NCI-H1092 treated with DMSO at 0.1 percent for 48 hours (cell line): ENCODE measurements at regions not wholly inside any gene's neighbourhood (a gene's known extent, or its start where the extent isn't known, plus 50 kb on each side); places are given as distances from the start of the nearest gene placed in this dataset.
"Not testable (repeated sequence)": the region's sequence is repeated elsewhere in the genome, so short reads cannot be mapped to it uniquely, and the experiment has no call there.

Experiments
- DNase-seq: peaks from one replicate; lab custom pipeline; 2025; lab: John Stamatoyannopoulos, UW

DNA sequence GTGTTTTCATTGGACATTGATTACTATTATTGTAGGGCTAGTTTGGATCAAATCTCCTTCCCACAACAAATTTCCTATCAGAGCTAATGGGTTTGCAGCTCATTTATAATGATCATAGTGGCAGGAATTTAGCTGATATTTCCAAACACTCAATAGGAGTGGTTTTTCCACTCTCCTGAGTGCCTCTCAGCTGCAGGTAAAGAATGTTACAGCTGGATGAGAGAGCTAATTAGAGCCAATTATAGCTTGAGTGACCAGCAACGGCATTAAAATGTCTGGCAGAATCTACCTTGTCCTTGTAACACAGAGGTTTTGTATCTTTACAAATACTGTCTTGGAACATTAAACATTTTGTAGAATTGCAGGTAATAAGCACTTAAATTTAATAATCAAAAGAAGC is 602.8 kb upstream of the EPHA5 start:
- DNase-seq, result peak; percentile 81

DNA sequence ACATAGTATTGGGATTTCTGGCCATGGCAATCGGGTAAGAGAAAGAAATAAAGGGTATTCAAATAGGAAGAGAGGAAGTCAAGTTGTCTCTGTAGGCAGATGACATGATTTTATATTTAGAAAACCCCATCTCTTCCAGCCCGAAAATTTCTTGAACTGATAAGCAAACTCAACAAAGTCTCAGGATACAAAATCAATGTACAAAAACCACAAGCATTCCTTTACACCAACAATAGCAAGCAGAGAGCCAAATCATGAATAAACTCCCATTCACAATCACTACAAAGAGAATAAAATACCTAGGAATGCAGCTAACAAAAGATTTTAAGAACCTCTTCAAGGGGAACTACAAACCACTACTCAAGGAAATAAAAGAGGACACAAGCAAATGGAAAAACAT is 600.1 kb upstream of the EPHA5 start:
- not testable (repeated sequence) for DNase-seq

DNA sequence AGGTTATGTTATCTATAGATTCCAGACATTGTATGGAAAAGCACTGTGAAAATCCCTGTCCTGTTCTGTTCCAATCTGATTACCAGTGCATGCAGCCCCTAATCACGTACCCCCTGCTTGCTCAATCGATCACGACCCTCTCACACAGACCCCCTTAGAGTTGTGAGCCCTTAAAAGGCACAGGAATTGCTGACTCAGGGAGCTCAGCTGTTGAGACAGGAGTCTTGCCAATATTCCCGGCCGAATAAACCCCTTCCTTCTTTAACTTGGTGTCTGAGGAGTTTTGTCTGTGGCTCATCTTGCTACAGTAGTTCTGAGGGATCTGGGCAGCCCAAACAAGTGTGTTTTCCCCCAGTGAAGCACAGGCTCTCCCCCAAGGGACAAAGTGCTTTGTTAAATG is 596.3 kb upstream of the EPHA5 start:
- DNase-seq, result not testable (repeated sequence)

DNA sequence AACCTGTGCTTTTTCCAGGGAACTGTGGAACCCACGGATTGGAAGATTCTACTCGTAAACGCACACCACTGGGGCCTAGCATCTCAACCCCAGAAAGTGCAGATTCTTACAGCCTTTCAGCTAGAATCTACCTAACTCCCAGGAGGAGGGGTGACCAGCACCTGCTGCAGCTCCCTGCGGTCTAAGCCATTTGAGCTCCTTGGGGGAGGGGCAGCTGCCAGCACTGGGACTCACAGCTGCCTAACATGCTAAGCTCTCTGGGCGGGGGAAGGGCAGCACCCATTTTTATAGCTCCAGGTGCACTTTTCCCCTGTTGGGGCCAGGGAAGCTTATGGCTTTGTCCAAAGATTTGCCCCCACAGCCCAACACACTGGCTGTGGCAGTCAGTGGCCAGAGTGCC is 595.7 kb upstream of the EPHA5 start:
- no peak for DNase-seq

DNA sequence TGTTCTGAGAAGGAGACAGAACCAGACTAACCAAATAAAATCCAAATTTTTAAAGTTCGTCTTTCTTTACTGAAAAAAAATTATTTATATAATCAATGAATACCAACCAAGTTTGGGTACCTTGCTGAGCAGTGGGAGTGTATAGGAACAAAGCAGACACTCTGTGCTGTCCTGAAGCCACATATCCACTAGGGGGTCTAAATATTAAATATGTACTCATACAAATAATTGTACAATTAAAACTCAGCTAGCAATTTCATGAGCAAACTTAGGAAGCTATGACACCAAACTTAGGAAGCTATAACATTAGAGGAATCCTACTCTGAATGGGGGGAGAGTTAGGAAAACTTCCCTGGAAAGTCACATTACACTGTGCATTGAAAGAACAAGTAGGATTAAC is 582.0 kb upstream of the EPHA5 start:
- DNase-seq, result no peak

DNA sequence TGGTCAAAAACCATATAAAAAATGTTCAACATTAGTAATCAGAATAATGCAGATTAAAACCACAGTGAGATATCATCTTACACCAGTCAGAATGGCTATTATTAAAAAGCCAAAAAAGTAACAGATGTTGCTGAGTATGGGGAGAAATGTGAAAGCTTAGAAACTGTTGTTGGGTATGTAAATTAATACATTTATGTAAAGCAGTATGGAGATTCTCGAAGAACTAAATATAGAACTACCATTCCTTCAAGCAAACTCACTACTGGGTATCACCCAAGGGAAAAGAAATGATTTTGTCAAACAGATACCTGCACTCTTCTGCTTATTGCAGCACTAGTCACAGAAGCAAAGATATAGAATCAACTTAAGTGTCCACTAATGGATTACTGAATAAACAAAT is 576.4 kb upstream of the EPHA5 start:
- no peak for DNase-seq

DNA sequence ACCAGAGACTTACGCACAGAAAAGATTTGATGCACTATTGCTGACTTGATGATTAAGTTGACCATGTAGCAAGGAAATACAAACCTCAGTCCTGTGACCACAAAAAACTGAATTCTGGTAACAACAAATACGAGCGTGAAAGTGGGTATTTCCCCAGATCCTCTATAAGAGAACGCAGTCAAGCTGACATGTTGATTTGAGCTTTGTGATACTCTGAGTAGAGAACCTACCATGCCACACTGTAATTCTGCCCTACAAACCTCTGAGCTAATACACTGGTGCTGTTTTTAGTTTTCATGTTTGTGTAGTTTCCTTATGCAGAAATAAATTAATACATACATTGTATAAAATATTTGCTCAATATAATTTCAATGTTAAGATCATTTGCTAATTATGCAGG is 565.6 kb upstream of the EPHA5 start:
- DNase-seq, result no peak

DNA sequence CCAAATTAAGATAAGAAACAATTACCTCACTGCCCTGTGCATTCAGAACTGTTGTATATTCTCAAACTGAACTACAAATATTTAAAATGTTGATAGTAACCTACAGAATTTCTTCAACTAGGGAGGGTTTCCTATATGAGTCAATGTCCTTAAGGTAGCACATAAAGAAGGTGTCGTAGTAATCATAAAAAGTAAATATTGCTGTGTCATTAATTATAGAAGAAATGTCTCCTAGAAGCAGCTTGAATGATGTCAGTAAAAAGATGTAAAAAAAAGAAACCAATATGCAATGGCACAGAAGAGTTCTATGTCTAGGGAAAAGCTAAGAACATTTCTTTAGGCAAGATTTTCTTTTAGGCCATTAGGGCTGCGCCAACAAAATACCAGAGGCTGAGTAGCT is 559.6 kb upstream of the EPHA5 start:
- no peak for DNase-seq

DNA sequence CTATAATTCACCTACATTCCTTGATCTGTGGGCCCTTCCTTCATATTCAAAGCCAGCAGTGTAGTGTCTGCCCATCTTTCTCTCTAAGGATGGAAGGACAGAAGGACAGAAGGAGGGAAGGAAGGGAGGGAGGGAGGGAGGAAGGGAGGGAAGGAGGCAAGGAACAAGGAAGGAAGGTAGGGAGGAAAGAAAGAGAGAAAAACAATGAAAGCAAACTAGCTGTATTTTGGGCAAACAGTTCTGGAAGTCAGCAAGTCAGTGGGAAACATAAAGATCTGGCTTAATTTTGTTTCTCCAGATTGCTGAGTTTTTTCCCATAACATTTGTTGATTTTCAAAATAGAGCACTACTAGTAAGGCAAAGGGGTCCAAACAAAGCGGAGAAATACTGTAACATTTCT is 555.2 kb upstream of the EPHA5 start:
- DNase-seq, result no peak

DNA sequence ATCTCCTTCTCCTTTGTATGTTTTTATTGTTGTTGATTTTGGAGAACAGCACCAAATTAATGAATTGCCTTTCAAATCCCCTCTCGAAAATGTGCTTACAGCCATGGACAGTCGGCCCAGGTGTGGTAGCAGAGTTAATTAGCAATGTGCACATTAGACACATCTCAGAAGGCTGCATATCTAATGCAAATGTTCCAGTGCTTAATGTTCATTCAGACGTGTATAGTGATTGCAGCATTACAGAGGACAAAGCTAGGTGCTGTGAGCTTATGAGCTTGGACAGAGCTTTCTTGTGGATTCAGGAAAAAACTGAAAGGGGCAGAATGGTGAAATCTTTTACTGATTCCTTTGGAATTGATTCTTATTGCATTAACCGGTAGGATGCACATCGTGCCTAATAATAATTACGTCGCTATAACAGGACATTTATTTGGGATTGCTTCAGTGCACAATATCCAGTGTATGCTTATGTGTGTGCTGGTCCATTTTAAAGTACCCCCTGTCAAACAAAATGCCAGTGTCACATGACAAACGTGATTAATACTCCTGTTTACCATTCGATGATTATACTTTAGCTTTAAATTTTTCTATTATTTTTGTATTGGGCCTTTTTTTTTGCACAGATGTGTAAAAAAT is 552.9 kb upstream of the EPHA5 start:
- DNase-seq, result peak; percentile 29

DNA sequence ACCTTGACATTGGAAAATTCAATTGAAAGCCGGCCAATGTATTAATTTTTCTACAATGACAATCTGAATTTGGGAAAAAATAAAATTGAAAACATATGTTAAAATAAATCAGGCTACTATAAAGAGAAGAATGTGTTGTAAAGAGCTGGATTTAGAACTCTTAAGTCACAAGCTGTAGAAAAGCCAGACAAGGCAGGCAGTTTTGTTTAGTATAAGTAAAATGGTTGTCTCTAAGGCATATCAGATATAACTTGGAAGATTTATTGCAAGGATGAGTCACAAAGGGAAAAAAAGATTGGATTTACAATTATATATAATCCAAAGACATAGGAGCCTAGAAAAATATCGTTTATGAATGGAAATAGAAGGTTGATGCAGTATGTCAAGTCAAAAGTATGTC is 549.1 kb upstream of the EPHA5 start:
- no peak for DNase-seq

DNA sequence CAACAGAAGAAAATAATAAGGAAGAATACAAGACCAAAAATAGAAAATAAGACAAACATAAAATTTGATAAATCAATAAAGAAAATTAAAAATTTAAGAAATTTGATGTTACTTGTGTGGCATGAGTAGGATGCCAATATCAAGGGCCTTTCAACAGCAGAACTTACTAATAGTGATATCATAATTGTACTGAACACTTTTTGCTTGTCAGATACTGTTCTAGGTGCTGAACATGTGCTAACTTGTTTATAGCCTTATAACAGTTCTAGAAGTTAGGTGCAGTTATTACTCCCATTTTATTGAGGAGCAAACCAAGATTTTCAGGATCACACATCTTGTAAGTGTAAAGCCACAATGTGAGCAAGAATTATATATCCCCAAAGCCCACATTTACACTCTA is 546.0 kb upstream of the EPHA5 start:
- no peak for DNase-seq

DNA sequence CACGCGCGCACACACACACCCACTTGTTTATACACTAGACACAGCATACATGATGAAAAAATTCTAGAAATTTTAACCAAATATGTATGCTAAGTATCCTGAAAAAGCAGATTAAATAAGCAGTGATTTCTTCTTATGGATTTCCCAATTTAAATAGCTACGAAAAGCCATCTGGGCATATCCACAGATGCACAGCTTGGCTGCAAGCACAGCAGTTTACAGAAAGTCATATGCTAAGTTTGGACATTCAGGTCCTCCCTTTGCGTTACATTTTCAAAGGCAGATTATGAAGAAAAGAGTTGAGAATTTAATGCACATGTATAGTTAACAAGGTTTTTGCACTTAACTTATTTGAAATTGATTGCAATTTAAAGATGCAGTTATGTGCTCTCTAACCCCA is 542.2 kb upstream of the EPHA5 start:
- DNase-seq, result no peak

DNA sequence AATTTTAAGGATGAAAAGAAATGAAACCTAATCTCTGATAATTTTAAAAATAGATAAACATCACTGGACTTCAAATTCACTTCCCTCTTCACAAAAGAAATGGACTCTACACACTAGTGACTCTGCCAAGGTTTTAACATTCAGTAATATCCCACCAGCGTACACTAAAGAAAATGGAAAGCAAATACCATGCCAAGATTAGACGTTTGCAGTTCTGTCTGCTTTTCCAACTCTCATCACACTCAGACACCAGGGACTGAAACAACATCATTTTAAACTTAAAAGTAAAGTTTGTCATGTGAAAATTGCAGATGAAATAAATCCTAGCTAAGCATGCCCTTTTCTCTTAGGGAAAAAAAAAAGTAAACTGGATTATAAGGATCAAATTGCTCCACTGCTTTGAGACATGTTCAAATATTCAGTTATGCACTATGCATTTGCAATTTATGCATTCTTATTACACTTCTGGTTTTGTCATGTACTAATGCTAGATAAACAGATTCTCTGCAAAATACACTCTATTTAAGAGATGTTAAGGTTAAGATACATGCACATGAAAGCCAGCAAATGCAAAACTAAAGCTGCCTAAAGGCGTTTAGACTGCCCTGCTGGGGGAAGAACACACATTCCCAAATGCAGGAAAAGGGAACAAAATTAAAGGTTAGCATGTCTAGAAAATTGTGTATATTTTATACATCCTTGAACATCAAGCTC is 534.4 kb upstream of the EPHA5 start:
- no peak for DNase-seq

DNA sequence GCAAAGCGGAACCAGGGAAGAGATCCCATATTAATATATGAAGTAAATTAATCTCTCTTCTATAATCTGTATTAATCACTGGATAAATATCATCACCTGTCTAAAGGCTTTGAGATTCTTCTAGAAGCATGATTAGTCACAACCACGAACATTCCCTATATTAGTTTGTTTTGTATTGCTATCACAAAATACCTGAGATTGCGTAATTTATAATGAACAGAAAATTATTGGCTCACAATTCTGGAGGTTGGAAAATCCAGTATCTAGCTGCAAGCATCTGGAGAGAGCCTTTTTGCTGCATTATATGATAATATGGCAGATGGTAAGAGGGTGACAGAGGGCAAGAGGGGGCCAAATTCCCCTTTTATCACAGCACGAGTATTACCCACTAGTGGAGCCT is 532.6 kb upstream of the EPHA5 start:
- DNase-seq, result no peak

DNA sequence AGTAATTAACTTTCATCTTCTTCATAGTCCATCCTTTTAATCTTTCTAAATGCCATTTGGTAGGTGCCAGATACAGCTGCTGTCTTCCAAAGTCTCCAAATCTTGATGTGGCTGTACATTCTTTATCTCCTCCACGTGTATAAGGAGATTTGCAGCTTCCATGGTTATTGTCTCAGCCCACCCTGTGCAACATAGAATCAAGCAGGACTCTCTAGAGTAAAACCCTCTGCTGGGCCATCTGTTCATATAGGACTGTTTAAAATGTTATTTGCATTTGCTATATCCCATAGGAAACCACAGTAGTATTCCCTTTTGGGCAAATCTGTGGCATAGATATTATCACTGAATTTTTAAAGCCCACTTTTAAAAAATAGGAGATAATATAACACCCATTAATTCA is 527.2 kb upstream of the EPHA5 start:
- no peak for DNase-seq

DNA sequence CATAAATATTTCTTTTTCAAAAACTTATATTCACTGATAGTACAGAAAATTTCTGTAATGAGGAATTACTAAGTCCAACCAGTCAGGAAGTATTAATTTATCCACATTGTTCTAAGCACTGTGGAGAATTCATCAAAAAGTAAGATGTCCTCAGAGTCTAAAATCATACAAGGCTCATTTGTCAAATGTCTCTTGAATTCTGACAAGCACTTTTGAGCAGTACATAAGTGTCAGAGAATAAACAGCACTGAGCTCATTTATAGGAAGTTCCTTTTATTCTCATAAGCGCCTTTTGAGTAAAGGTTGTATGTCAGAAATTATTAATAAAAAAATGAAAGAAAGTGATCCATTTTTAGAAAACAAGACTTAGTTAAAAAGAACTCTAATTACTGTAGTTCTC is 523.2 kb upstream of the EPHA5 start:
- no peak for DNase-seq

DNA sequence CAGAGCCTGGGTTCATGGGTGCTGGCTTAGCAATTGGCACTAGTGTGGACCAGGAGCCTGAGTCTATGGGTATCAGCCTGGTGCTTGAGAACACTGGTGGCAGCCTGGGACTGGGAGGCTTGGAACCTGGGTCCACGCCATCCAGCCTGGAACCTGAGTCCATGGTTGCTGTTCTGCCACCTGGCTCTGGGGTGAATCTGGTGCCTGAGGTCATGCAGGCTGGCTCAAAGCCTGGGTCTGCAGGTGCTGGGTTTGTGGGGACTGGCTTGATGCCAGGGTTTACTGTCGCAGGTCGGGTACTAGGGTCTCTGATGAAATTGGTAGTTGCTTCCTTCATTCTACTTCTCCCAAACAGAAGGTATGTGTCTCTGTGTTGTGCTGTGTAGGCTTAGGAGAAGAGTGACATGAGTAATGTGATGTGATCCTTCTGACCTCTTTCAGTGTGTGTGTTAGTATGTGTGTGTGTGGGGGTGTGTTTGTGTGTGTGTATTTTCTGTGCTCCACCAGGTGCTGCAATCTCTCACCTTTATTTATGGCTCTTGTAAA is 517.0 kb upstream of the EPHA5 start:
- no peak for DNase-seq

DNA sequence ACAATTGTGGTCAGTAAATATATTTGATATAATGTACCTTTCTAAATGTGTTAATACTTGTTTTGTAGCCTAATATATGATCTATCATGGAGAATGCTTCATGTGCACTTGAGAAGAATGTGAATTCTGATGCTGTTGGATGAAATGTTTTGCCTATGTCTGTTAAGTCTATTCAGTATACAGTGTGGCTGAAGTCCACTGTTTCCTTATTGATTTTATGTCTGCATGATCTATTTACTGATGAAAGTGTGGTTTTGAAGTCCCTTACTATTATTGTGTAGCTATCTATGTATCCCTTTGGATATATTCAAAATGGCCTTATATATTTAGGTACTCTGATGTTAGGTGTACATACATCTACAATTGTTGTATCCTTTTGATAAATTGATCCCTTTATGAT is 515.8 kb upstream of the EPHA5 start:
- no peak for DNase-seq

DNA sequence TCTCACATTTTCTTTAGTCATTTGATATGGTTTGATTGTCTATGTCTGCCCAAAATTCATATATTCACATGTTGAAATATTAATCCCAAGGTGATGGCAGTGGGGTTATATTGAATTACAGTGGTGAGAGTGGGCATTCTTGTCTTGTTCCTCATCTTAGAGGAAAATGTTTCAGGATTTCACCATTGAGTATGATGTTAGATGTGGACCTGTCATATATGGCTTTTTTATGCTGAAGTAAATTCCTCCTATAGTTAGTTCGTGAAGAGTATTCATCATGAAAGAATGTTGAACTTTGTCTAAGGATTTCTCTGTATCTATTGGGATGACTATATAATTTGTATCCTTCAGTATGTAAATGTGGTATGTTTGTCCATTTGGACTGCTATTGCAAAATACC is 512.3 kb upstream of the EPHA5 start:
- no peak for DNase-seq

DNA sequence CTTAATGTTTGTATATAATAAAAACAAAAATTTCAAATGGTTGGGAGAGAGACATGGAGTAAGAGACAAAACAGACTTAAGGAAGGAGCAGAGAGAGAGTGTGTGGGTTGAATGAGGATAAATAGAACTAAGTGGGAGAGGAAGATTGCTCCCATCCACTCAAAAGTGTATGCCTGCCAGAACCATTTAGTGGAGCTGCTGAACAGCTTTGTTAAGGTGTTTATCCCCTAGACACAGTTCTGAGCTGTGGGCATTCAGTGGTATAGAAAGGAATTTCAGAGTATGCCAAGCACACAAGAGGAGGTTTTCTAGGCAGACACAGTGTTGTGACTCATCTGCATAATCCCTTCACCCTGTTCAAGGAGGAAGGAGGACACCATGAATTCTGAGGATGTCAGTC is 508.6 kb upstream of the EPHA5 start:
- DNase-seq, result no peak

DNA sequence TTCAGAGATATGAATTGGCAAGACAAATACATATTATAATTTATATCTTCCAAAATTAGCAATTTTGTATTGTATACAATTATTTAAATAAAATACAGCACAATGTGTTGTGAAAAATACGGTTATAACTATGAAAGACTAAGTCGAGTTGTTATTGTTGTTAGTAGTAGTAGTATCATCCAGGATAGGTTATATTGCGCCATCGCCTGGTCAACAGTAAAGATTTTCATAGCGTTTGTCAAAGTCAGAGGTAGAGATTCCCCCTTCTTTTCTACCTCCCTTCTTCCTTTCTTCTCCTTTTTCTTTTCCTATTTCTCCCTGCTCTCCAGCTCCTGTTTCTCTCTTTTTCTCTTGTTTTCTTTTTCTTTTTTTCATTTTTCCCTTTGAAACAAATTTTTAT is 499.1 kb upstream of the EPHA5 start:
- DNase-seq, result peak; percentile 9

DNA sequence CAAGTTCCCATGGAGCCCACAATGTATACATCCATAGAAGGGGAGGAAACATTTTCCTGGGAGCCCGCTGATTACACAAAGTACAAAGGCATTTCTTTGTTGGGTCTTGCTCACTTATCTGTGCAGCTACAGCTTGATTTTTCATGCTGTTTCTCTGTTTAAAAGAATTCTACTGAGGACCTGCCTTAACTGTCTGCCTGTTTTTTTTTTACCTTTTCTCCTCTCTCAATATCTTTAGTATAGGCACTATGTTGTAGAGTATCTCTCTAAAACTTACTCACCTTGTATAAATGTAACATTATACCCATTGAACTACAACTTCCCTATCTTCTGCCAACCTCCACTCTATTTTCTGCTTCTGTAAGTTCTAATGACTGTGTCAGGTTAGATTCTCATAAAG is 494.6 kb upstream of the EPHA5 start:
- DNase-seq, result no peak

DNA sequence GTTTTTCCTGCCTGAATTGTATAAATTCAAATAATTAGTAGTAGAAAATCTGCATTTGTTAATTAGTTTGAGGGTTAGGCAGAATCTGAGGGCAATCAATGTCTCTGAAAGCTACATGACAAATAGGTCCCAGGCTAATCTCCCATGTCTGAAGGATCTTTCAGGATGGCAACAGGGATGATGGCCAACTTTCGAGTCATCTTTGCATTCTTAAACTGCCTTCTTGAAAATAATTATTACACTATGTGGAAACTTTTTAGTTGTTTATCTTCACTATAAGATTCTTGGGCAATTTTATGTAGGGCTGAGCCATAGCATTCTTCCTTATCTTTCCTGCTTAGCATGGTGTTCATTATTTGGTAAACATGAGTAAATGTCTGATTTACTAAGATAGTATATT is 490.3 kb upstream of the EPHA5 start:
- no peak for DNase-seq
